HG03469 (cell line): ENCODE measurements at regions not wholly inside any gene's neighbourhood (a gene's known extent, or its start where the extent isn't known, plus 50 kb on each side); places are given as distances from the start of the nearest gene placed in this dataset.

Experiments used
- ATAC-seq: cut with Tn5 transposase; IDR thresholded peaks from one replicate; pipeline ENCODE4 v1.9.1; 2021; ENCODE audit warnings: mild to moderate bottlenecking, moderate library complexity, moderate number of reproducible peaks; ENCODE audit not compliant: unreplicated experiment

DNA sequence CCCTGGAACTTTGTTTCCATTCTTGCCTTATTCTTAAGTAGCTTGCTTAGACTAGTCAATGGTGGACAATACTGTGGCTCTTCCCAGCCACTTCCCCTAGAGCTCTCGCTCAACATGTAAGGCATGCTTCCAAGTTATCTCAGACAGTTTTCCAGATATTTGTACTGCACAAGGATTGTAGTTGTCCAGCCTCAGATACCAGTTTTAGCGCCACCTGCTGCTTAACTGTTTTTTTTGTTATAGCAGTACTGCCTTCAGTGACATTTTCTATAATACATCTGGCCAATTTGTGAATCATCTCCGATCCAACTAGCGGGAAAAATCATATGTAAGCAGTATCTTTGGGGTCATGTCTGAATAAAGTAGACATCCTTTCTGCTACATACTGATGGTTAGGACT, 346.7 kb upstream of the ADGRL4 start:
- ATAC-seq, result no peak

DNA sequence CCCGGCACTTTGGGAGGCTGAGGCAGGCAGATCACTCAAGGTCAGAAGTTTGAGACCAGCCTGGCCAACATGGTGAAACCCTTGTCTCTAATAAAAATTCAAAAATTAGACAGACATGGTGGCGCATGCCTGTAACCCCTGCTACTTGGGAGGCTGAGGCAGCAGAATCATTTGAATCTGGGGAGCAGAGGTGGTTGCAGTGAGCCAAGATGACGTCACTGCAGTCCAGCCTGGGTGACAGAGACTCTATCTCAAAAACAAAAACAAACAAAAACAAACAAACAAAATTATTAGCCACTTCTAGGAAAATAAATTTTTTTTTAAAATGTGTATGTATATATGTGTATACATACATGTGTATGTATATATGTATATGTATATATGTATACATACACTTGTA, 320.3 kb upstream of the ADGRL4 start:
- ATAC-seq, result no peak

DNA sequence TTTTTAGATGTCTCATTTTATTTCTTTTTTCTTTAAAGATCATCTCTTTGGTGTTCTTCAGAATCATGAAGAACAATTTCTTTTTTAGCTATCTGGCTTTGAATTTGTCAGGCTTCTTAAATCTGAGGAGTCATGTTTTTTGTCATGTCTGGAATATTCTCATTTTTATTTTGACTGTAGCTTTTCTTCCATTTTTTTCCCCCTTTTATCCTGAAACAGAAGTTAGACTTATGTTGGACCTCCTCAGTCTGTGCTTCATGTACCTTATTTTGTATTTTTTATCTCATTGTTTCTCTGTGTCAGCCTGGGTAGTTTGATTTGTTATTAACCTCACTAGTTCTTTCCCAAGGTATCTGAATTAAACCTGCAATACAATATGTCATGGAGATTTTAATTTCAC, 319.2 kb upstream of the ADGRL4 start:
- ATAC-seq, result no peak

GRCh38 chr1:79325126-79325525, 318.6 kb upstream of the ADGRL4 start:
- no peak for ATAC-seq

DNA sequence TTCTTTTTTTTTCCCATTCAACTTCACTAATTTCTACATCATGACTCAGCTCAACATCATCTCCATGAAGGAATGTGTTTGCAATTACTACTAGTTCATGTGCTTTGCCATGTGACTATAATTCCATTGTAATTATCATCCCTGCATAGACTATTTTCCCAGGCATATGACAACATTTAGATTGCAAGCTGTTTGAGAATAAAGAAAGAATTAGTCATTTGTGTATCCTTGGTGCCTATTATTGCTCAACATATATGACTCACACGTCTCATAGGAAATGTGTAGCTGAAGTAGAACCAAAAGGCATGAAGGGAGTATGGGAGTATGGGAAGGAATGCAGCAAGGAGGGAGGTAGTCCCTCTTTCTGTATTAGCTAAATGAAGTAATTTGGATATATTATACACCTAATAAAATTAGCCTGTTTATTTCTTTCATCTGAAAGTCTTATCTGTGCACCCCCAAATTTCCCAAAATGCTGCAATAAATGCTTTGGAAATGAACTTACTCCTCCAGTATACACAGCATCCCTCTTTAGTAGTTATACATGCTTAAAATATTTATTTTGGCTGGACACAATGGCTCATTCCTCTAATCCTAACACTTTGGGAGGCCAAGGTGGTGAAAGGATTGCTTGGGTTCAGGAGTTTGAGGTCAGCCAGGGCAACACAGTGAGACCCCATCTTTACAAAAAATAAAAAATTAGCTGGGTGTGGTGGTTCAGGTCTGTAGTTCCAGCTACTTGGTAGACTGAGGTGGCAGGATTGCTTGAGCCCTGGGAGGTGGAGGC, 316.9 kb upstream of the ADGRL4 start:
- ATAC-seq, result no peak

DNA sequence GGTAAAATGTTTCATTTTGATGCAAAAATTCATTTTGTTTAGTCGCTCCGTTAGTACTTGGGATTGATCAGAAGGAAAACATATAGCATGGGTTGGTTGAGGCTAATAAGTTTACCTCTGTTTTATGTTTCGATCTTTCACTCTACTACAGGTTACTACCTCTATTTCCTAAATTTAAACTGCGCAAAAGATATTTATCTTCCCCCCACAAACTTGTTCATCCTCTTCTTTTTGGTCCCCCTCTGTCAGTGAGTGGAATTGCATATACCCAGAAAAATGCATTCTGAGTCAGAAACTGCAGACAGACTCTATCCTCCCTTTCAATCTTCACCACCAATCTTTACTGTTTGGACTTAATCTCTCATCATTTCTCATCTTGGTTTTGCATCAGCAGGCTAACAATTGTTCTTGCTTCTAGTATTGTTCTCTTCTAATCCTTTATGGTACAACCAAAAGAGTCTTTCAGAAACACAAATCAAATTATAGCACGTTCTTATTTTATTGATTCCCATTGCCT, 316.0 kb upstream of the ADGRL4 start:
- no peak for ATAC-seq

DNA sequence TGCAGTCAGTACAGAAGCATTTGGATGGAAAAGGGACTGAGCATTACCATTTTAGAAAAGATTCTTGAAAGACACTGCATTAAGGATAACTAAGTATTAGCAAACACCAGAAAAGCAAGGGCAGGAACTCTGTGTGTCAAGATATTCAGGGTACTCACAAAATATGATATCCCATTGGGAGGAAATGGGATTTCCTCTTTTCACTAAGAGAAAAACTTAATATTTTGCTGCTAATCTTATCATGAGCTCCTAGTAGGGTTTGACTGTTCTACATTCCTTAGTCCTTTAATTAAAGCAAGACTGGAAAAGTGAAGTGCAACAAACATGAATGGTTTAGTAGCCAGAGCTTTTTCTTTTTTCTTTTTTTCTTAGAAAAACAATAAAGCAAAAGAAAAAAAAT, 305.9 kb upstream of the ADGRL4 start:
- ATAC-seq, result no peak

DNA sequence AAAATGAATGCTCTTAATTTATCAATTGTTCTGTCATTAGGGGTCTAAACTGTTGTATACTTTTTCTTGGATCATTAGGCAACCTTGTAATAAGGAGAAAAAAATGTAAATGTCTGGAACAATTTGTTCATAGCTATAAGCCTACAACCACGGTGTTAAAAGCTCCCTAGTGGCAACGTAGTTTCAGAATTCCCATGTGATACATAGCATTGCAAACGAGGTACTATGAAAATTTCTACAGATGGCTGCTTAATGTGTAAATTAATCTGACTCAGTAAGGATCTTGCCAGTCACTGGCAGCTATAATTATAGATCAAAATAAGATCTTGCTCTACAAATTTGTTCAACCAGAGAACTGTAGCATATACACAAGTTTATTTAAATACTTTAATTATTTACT, 304.1 kb upstream of the ADGRL4 start:
- no peak for ATAC-seq

DNA sequence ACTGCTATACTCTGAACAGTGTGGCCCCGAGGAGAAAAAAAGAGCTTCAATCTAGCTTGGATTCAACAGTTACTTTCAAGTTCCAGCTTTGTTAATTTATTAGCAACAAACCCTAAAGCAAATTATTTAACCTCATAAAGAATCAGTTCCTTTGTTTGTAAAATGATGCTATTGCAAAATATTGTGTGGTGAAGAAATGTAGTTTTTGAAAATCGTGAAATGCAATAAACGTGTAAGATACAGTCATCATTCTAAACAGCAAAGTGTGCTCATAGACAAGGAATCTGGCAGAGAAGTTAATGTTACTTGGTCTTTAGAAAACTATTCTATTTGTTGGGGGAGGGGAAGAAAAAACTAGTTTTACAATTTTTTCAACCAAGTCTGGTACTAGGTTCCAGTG, 297.6 kb upstream of the ADGRL4 start:
- ATAC-seq, result no peak

GRCh38 chr1:79303040-79303439, 296.5 kb upstream of the ADGRL4 start:
- no peak for ATAC-seq

GRCh38 chr1:79302380-79302930, 295.9 kb upstream of the ADGRL4 start:
- ATAC-seq, result no peak

DNA sequence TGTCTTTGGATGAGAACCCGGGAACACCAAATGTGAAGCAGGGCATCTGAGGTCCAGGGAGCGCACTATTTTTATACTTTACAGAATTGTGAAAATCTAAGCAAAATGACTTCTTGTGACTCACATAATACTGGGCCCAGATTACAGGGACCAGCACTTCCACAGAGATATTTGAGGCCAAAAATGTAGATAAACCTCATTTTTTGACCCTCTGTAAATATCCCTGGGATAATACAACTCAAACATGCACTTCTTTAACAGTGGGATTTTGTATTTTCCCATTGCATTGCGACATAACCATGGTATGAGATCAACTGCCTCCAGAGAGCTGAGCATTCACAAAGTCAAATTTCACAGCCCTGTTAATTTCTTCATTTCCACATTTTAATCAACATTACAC, 289.4 kb upstream of the ADGRL4 start:
- no peak for ATAC-seq

- no peak for ATAC-seq
Observed at GRCh38 chr1:79293611-79294010, 287.1 kb upstream of the ADGRL4 start.

- no peak for ATAC-seq
Observed at GRCh38 chr1:79290927-79291474, 284.5 kb upstream of the ADGRL4 start.

DNA sequence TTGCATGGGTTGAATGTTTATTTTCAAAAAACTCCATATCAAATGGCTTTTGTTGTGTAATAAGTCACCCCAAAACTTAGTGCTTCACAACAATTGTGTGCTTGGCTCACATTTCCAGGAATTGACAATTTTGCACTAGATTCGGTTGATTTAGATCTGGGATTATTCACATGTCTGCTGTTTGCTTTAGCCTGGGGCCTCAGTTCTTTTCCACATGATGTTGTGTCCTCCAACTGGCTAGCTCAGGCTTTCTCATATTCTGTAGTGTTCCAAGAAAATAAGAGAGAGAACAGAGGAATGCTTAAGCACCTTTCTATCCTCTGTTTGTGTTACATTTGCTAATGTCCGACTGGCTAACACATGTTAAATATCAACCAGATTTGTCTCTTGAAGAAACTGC, 281.5 kb upstream of the ADGRL4 start:
- ATAC-seq, result no peak

GRCh38 chr1:79285667-79286066, 279.1 kb upstream of the ADGRL4 start:
- no peak for ATAC-seq

GRCh38 chr1:79283451-79283850, 276.9 kb upstream of the ADGRL4 start:
- no peak for ATAC-seq

DNA sequence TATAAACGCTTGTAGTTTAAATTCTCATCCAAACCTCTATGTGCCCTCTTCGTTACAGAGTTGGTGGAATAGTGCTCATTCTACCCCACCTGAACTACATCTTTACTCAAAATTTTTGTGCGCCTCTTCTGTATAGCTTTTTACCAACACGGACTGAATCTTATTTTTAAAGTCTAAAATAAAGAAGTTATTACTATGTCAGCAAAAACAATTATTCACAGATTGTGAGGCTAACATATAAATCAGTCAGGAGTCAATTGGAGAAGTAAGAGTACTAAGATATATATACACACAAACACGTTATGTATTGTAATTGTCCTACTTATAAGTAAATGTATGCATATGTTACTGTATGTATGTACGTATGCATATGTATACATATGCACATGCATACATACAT, 274.9 kb upstream of the ADGRL4 start:
- ATAC-seq, result no peak

- ATAC-seq, result no peak
Observed at GRCh38 chr1:79271759-79272158, 265.2 kb upstream of the ADGRL4 start.

DNA sequence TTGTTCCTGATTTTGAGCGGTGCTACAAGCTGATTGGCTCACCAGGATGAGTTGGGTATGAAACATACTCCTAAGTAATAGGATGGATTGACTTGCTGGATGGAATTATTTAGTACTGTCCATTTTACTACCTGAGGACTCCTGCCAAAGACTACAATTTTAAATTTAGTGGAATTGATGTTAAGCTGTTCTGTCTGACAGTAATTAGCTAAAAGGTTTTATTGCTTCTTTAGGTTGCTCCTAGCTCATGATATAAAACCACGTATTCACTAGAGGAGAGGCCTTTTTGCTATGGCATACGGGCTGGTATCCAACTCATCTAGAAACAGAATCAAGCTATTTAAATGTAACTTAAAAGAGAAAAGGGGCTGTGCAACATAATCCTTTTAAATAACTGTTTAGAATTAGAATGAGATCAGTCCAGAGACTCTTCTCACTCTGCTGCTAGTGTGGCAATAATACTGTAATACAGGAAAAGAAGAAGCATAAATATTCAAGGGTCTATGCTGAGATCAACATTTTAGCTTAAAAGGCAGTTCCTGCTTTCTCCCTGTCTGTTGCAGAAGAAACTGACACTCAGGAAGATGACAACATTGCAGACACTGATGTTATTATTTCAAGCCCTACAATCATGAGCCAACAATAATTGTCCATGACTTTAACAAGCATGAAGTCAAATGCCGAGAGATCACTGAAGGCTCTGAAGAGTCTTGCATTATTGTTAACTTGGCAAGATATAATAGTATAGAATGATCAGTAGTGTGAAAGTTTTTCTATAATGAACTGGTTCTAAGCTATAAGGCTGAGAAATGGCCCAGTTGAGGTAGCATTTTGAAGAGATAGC, 258.7 kb upstream of the ADGRL4 start:
- ATAC-seq, result no peak

GRCh38 chr1:79264285-79264684, 257.8 kb upstream of the ADGRL4 start:
- ATAC-seq, result no peak
